Neural progenitor cell (in vitro differentiated cells): ENCODE measurements at regions not wholly inside any gene's neighbourhood (a gene's known extent, or its start where the extent isn't known, plus 50 kb on each side); places are given as distances from the start of the nearest gene placed in this dataset.

Experiments
- DNase-seq: peaks from one replicate; pipeline ENCODE4 v3.0.0-alpha.2; 2016; ENCODE audit warnings: low spot score
- H2AFZ ChIP-seq: fragments of 200-600 bp; sonication (generic); replicated peaks from 2 replicates; pipeline ENCODE4 v1.6.1; 2016; ENCODE audit warnings: antibody characterized with exemption
- H3F3A ChIP-seq: fragments of 200-600 bp; sonication (generic); 2 replicates; pipeline ENCODE4 v1.6.1; 2016; ENCODE audit warnings: antibody characterized with exemption, low read depth
- H3K27ac ChIP-seq: fragments of 200-600 bp; sonication (generic); 2 replicates; pipeline ENCODE4 v1.5.1; 2016; ENCODE audit warnings: mild to moderate bottlenecking
- H3K27me3 ChIP-seq: fragments of 200-600 bp; sonication (generic); 2 replicates; pipeline ENCODE4 v1.6.1; 2016; ENCODE audit warnings: mild to moderate bottlenecking, moderate library complexity
- H3K36me3 ChIP-seq: fragments of 200-600 bp; sonication (generic); 2 replicates; pipeline ENCODE4 v1.5.1; 2016
- H3K4me1 ChIP-seq: fragments of 200-600 bp; sonication (generic); 2 replicates; pipeline ENCODE4 v1.6.1; 2016; ENCODE audit warnings: mixed run types
- H3K4me2 ChIP-seq: fragments of 200-600 bp; sonication (generic); 2 replicates; pipeline ENCODE4 v1.6.1; 2016
- H3K4me3 ChIP-seq: fragments of 200-600 bp; sonication (generic); 2 replicates; pipeline ENCODE4 v1.5.1; 2016
- H3K79me2 ChIP-seq: fragments of 200-600 bp; sonication (generic); 2 replicates; pipeline ENCODE4 v1.6.1; 2016; ENCODE audit warnings: low read depth
- H3K9ac ChIP-seq: fragments of 200-600 bp; sonication (generic); 2 replicates; pipeline ENCODE4 v1.6.1; 2016
- H3K9me3 ChIP-seq: fragments of 200-600 bp; sonication (generic); 2 replicates; pipeline ENCODE4 v1.5.1; 2016; ENCODE audit warnings: low read depth
- H4K20me1 ChIP-seq: fragments of 200-600 bp; sonication (generic); 2 replicates; pipeline ENCODE4 v1.6.1; 2016; ENCODE audit warnings: low read depth
- H3K27ac Mint-ChIP-seq: 3 replicates; pipeline ENCODE4 v1.8.0; 2021; ENCODE audit warnings: mixed read lengths
- H3K27me3 Mint-ChIP-seq: 2 replicates; pipeline ENCODE4 v1.8.0; 2022; ENCODE audit warnings: low read depth, mild to moderate bottlenecking, inconsistent platforms, moderate library complexity, mixed read lengths; ENCODE audit not compliant: insufficient read depth
- H3K36me3 Mint-ChIP-seq: 3 replicates; pipeline ENCODE4 v1.8.0; 2021; ENCODE audit warnings: mixed read lengths
- H3K4me1 Mint-ChIP-seq: 3 replicates; pipeline ENCODE4 v1.8.0; 2021; ENCODE audit warnings: mixed read lengths
- H3K4me3 Mint-ChIP-seq: 3 replicates; pipeline ENCODE4 v1.8.0; 2021; ENCODE audit warnings: mild to moderate bottlenecking, moderate library complexity, mixed read lengths
- H3K9me3 Mint-ChIP-seq: 3 replicates; pipeline ENCODE4 v1.8.0; 2020; ENCODE audit warnings: mixed read lengths
- CTCF ChIP-seq: fragments of 200-600 bp; sonication (generic); IDR thresholded peaks from 2 replicates; pipeline ENCODE4 v1.5.1; 2017; ENCODE audit warnings: antibody characterized with exemption, mild to moderate bottlenecking
- EZH2 ChIP-seq: fragments of 200-600 bp; sonication (generic); IDR thresholded peaks from 2 replicates; pipeline ENCODE4 v1.6.1; 2017; ENCODE audit warnings: antibody characterized with exemption, mild to moderate bottlenecking, moderate library complexity
- EZH2phosphoT487 ChIP-seq: fragments of 200-600 bp; sonication (generic); IDR thresholded peaks from 2 replicates; pipeline ENCODE4 v1.6.1; 2017; ENCODE audit warnings: antibody characterized with exemption

- no peak for DNase-seq
- no peaks in the 10 kb centered on the region for H3K9me3 ChIP-seq
- H2AFZ ChIP-seq: no peak overlapping the region
- H3K79me2 ChIP-seq: no peaks in the 10 kb centered on the region
- H3K27me3 ChIP-seq: no peaks in the 10 kb centered on the region
- peaks cover 2% of the 10 kb centered on the region for H3K27me3 Mint-ChIP-seq
- H3K4me3 ChIP-seq: no peak overlapping the region
- peaks cover 24% of the 10 kb centered on the region for H3K36me3 Mint-ChIP-seq
- H4K20me1 ChIP-seq: no peaks in the 10 kb centered on the region
- peaks cover 55% of the 10 kb centered on the region for H3K9me3 Mint-ChIP-seq
- no peaks in the 10 kb centered on the region for H3K36me3 ChIP-seq
- no peaks in the 10 kb centered on the region for H3F3A ChIP-seq
- H3K27ac ChIP-seq: no peak overlapping the region
- no peak overlapping the region for H3K4me2 ChIP-seq
- peak overlapping the region; percentile 92 for H3K27ac Mint-ChIP-seq
- H3K4me1 Mint-ChIP-seq: peaks cover 23% of the 10 kb centered on the region
- peaks cover 20% of the 10 kb centered on the region for H3K4me1 ChIP-seq
- no peak overlapping the region for H3K4me3 Mint-ChIP-seq
- H3K9ac ChIP-seq: no peak overlapping the region
- no peak for TF ChIP-seq EZH2
- TF ChIP-seq CTCF: no peak
- TF ChIP-seq EZH2phosphoT487: no peak
Observed at GRCh38 chr4:123995936-123996335, 599.3 kb downstream of the SPRY1 start.

- peak overlapping the region; percentile 60 for H3K4me3 Mint-ChIP-seq
- H3K4me1 Mint-ChIP-seq: peaks cover 23% of the 10 kb centered on the region
Observed at GRCh38 chr4:123996718-123997510, 600.3 kb downstream of the SPRY1 start.

GRCh38 chr4:123997776-123998449 lies 601.3 kb downstream of the SPRY1 start:
- Histone ChIP-seq H3K79me2 (no peaks in the 10 kb centered on the region), H3K27ac (no peak overlapping the region), H3K27me3 (no peaks in the 10 kb centered on the region), H3F3A (no peaks in the 10 kb centered on the region), H4K20me1 (no peaks in the 10 kb centered on the region), H2AFZ (no peak overlapping the region), H3K9ac (no peak overlapping the region), H3K4me3 (no peak overlapping the region), H3K9me3 (no peaks in the 10 kb centered on the region), H3K4me1 (peaks cover 20% of the 10 kb centered on the region), H3K36me3 (no peaks in the 10 kb centered on the region), H3K4me2 (peak overlapping the region; percentile 43)
- Mint-ChIP-seq H3K36me3 (peaks cover 20% of the 10 kb centered on the region), H3K4me3 (no peak overlapping the region), H3K27ac (peak overlapping the region; percentile 58), H3K4me1 (peaks cover 23% of the 10 kb centered on the region), H3K27me3 (peaks cover 2% of the 10 kb centered on the region), H3K9me3 (peaks cover 39% of the 10 kb centered on the region)
- DNase-seq: no peak
- no peak for TF ChIP-seq EZH2
- TF ChIP-seq CTCF: no peak
- TF ChIP-seq EZH2phosphoT487: no peak

More at GRCh38 chr4:123996718-123997510, 600.3 kb downstream of the SPRY1 start:
- Mint-ChIP-seq H3K27ac (peak overlapping the region; percentile 98), H3K9me3 (peaks cover 49% of the 10 kb centered on the region), H3K36me3 (peaks cover 22% of the 10 kb centered on the region), H3K27me3 (peaks cover 2% of the 10 kb centered on the region)
- Histone ChIP-seq H4K20me1 (no peaks in the 10 kb centered on the region), H3K27ac (no peak overlapping the region), H3K4me2 (peak overlapping the region; percentile 43), H3K79me2 (no peaks in the 10 kb centered on the region), H3K9me3 (no peaks in the 10 kb centered on the region), H3K9ac (no peak overlapping the region), H3K27me3 (no peaks in the 10 kb centered on the region), H3K4me1 (peaks cover 20% of the 10 kb centered on the region), H3K4me3 (no peak overlapping the region), H2AFZ (no peak overlapping the region), H3F3A (no peaks in the 10 kb centered on the region), H3K36me3 (no peaks in the 10 kb centered on the region)
- DNase-seq: peak; percentile 82
- TF ChIP-seq CTCF: no peak
- TF ChIP-seq EZH2phosphoT487: no peak
- no peak for TF ChIP-seq EZH2
